H1 (cell line): ENCODE measurements at regions not wholly inside any gene's neighbourhood (a gene's known extent, or its start where the extent isn't known, plus 50 kb on each side); places are given as distances from the start of the nearest gene placed in this dataset.

ENCODE experiments used
- CTCF ChIA-PET: fragments of 300-600 bp; sonication (Branson Sonifier 250); formaldehyde crosslinking; loops from one replicate; lab custom pipeline; 2021; ENCODE audit not compliant: partially characterized antibody; lab: Charles Lee
- POLR2A ChIA-PET: fragments of 300-600 bp; sonication (Branson Sonifier 250); formaldehyde crosslinking; loops from one replicate; lab custom pipeline; 2021; ENCODE audit warnings: inconsistent platforms; ENCODE audit not compliant: partially characterized antibody; lab: Charles Lee
- DNase-seq, 2 experiments: peaks; one replicate each; pipeline versions ENCODE4 v3.0.0 to v3.0.0-alpha.2; 2010 to 2022; ENCODE audit warnings: low spot score in 2 of 2, low read depth in 1 of 2, mixed read lengths in 1 of 2
- FAIRE-seq: peaks from 2 replicates; lab custom pipeline; 2011; peaks lifted over from hg19 to GRCh38; lab: Jason Lieb, UNC
- H2AFZ ChIP-seq: 2 replicates; pipeline ENCODE4 v1.8.1; 2012; ENCODE audit warnings: low read length, inconsistent platforms
- H2AK5ac ChIP-seq: 2 replicates; pipeline ENCODE4 v1.6.1; 2013; ENCODE audit warnings: low read depth, low read length
- H2BK120ac ChIP-seq: replicated peaks from 2 replicates; pipeline ENCODE3; 2013; ENCODE audit warnings: low read depth, low read length, inconsistent platforms
- H2BK12ac ChIP-seq: 2 replicates; pipeline ENCODE4 v1.6.1; 2013; ENCODE audit warnings: low read depth, low read length
- H2BK15ac ChIP-seq: 2 replicates; pipeline ENCODE4 v1.6.1; 2013; ENCODE audit warnings: low read length
- H2BK20ac ChIP-seq: 2 replicates; pipeline ENCODE4 v1.6.1; 2013; ENCODE audit warnings: low read length
- H2BK5ac ChIP-seq: 2 replicates; pipeline ENCODE4 v1.6.1; 2013; ENCODE audit warnings: low read depth, low read length
- H3K14ac ChIP-seq: 2 replicates; pipeline ENCODE4 v1.6.1; 2013; ENCODE audit warnings: inconsistent platforms; ENCODE audit not compliant: insufficient read length
- H3K18ac ChIP-seq: 2 replicates; pipeline ENCODE4 v1.6.1; 2013; ENCODE audit warnings: low read length; ENCODE audit errors: extremely low read depth
- H3K23ac ChIP-seq: 2 replicates; pipeline ENCODE4 v1.6.1; 2013; ENCODE audit warnings: inconsistent platforms; ENCODE audit not compliant: insufficient read length
- H3K23me2 ChIP-seq: 2 replicates; pipeline ENCODE4 v1.6.1; 2013; ENCODE audit warnings: low read depth, low read length
- H3K27ac ChIP-seq: 2 replicates; pipeline ENCODE4 v1.6.1; 2011; ENCODE audit warnings: low read depth, low read length, inconsistent platforms
- H3K27me3 ChIP-seq, 4 experiments: replicated peaks in 1 of 4; 1 replicate in 1 of 4; 2 replicates in 3 of 4; pipeline versions ENCODE4 v1.6.1 to v1.8.1; 2011 to 2013; ENCODE audit warnings: low read length in 3 of 4, mild to moderate bottlenecking in 3 of 4, inconsistent platforms in 2 of 4, mixed read lengths in 2 of 4, moderate library complexity in 1 of 4; ENCODE audit not compliant: control insufficient read depth in 3 of 4, insufficient read depth in 3 of 4; ENCODE audit errors: extremely low read depth in 1 of 4
- H3K36me3 ChIP-seq, 4 experiments: 2 replicates each; pipeline versions ENCODE4 v1.6.1 to v1.8.1; 2011 to 2013; ENCODE audit warnings: mild to moderate bottlenecking in 4 of 4, low read length in 3 of 4, moderate library complexity in 2 of 4, control low read depth in 1 of 4, inconsistent platforms in 1 of 4; ENCODE audit not compliant: insufficient read depth in 4 of 4, control insufficient read depth in 2 of 4
- H3K4ac ChIP-seq: replicated peaks from 2 replicates; pipeline ENCODE3; 2013; ENCODE audit warnings: low read length, low read depth, mixed read lengths, inconsistent platforms; ENCODE audit not compliant: insufficient read length
- H3K4me1 ChIP-seq, 4 experiments: replicated peaks in 1 of 4; 1 replicate in 1 of 4; 2 replicates in 3 of 4; pipeline versions ENCODE4 v1.6.1 to v1.8.1; 2011 to 2013; ENCODE audit warnings: low read length in 3 of 4, inconsistent platforms in 2 of 4, mixed read lengths in 1 of 4; ENCODE audit not compliant: insufficient read depth in 4 of 4, control insufficient read depth in 3 of 4
- H3K4me2 ChIP-seq, 2 experiments: 2 replicates each; pipeline versions ENCODE4 v1.6.1 to v1.8.1; 2011 to 2013; ENCODE audit warnings: low read depth in 2 of 2, low read length in 2 of 2, control low read depth in 1 of 2, inconsistent platforms in 1 of 2, mild to moderate bottlenecking in 1 of 2; ENCODE audit not compliant: insufficient read depth in 1 of 2
- H3K4me3 ChIP-seq, 4 experiments: fragments of 200-600, 300-600 bp in 1 of 4; sonication (generic), shearing (Covaris generic), sonication (Bioruptor Twin) in 1 of 4; 2 replicates each; pipeline versions ENCODE4 v1.5.1 to v1.8.1; 2011 to 2016; ENCODE audit warnings: low read length in 4 of 4, low read depth in 3 of 4, control low read depth in 2 of 4, inconsistent platforms in 2 of 4, mild to moderate bottlenecking in 2 of 4, mixed read lengths in 1 of 4, moderate library complexity in 1 of 4; ENCODE audit not compliant: insufficient read depth in 2 of 4; ENCODE audit errors: extremely low read depth in 1 of 4
- H3K56ac ChIP-seq: replicated peaks from 2 replicates; pipeline ENCODE3; 2013; ENCODE audit warnings: low read depth, mild to moderate bottlenecking, mixed read lengths, low read length, inconsistent platforms; ENCODE audit not compliant: insufficient read length
- H3K79me1 ChIP-seq: 2 replicates; pipeline ENCODE4 v1.6.1; 2013; ENCODE audit warnings: low read depth, low read length, control low read depth
- H3K79me2 ChIP-seq, 2 experiments: 2 replicates each; pipeline versions ENCODE4 v1.6.1 to v1.8.1; 2012 to 2013; ENCODE audit warnings: low read length in 2 of 2, mild to moderate bottlenecking in 2 of 2, inconsistent platforms in 1 of 2; ENCODE audit not compliant: insufficient read depth in 2 of 2, control insufficient read depth in 1 of 2
- H3K9ac ChIP-seq, 4 experiments: replicated peaks in 1 of 4; 1 replicate in 1 of 4; 2 replicates in 3 of 4; pipeline versions ENCODE4 v1.6.1 to v1.8.1; 2011 to 2013; ENCODE audit warnings: low read depth in 3 of 4, low read length in 3 of 4, control low read depth in 2 of 4, mild to moderate bottlenecking in 2 of 4, moderate library complexity in 2 of 4, inconsistent platforms in 1 of 4; ENCODE audit errors: extremely low read depth in 1 of 4
- H3K9me3 ChIP-seq, 2 experiments: 2 replicates each; pipeline versions ENCODE4 v1.6.1 to v1.8.1; 2012 to 2013; ENCODE audit warnings: mild to moderate bottlenecking in 2 of 2, moderate library complexity in 2 of 2, control low read depth in 1 of 2, inconsistent platforms in 1 of 2, low read depth in 1 of 2, low read length in 1 of 2, mixed read lengths in 1 of 2; ENCODE audit not compliant: insufficient read depth in 2 of 2
- H4K20me1 ChIP-seq, 2 experiments: replicated peaks in 1 of 2; 2 replicates each; pipeline versions ENCODE3 to v1.8.1; 2011 to 2013; ENCODE audit warnings: inconsistent platforms in 2 of 2, low read length in 2 of 2, mild to moderate bottlenecking in 1 of 2; ENCODE audit not compliant: insufficient read depth in 2 of 2, control insufficient read depth in 1 of 2
- H4K5ac ChIP-seq: 2 replicates; pipeline ENCODE4 v1.6.1; 2013; ENCODE audit warnings: low read length, low read depth, mixed read lengths, inconsistent platforms; ENCODE audit not compliant: insufficient read length
- H4K8ac ChIP-seq: 2 replicates; pipeline ENCODE4 v1.8.0; 2013; ENCODE audit warnings: mild to moderate bottlenecking, moderate library complexity, low read length, inconsistent platforms; ENCODE audit not compliant: insufficient read depth; ENCODE audit errors: extremely low read depth
- H4K91ac ChIP-seq: replicated peaks from 2 replicates; pipeline ENCODE3; 2013; ENCODE audit warnings: low read length, mixed read lengths, inconsistent platforms; ENCODE audit not compliant: insufficient read length
- GABPA ChIP-seq: IDR thresholded peaks from 2 replicates; pipeline ENCODE4 v1.6.1; 2011; ENCODE audit warnings: mild to moderate bottlenecking, low read length, moderate library complexity, borderline replicate concordance; ENCODE audit not compliant: insufficient read depth
- RAD21 ChIP-seq, 2 experiments: IDR thresholded peaks in 1 of 2; conservative IDR thresholded peaks in 1 of 2; 2 replicates each; pipeline ENCODE4 v1.6.1; 2011; ENCODE audit warnings: low read depth in 2 of 2, low read length in 2 of 2, improper control_type of control experiment in 1 of 2, inconsistent platforms in 1 of 2, mild to moderate bottlenecking in 1 of 2, moderate library complexity in 1 of 2
- WGBS, 2 experiments: shearing (Covaris generic) in 1 of 2; methylation state at CpG; one replicate each; pipeline versions ENCODE4 v1.1.6 to v1.1.7; 2013 to 2015; ENCODE audit warnings: low lambda C conversion rate in 2 of 2, mixed read lengths in 2 of 2, inconsistent platforms in 1 of 2, low coverage in 1 of 2, missing lambda C conversion rate in 1 of 2; ENCODE audit not compliant: insufficient replicate concordance in 2 of 2, insufficient coverage in 1 of 2, insufficient read length in 1 of 2; ENCODE audit errors: extremely low coverage in 1 of 2, missing lambda C conversion rate in 1 of 2; 5-methylcytosine and 5-hydroxymethylcytosine counted together
- TF ChIP-seq, protein P1 (sequence below), 3 experiments: IDR thresholded peaks; 1 replicate in 2 of 3; 2 replicates in 1 of 3; pipeline versions ENCODE4 v1.5.1 to v1.6.1; 2011; ENCODE audit warnings: low read length in 3 of 3, mild to moderate bottlenecking in 3 of 3, inconsistent platforms in 2 of 3, low read depth in 1 of 3, moderate library complexity in 1 of 3; ENCODE audit not compliant: insufficient read depth in 1 of 3; ENCODE audit errors: control extremely low read depth in 1 of 3

DNA sequence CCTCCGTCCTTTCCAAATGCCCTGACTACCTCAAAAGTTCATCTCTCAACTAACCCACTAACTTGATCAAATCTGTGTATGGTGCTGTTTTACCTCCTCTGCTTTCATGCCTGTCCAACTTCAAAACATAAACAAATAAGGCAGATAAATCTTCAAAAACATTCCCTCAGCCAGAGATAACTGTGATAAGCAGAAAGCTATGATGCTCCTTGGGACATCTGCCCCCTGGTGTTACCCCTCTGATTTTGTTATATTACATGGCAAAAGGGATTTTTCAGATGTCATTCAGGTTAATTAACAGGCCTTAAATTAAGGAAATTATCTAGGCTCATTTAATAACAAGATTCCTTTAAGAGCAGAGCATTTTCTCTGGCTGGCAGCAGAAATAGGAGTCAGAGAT, 810.8 kb upstream of the CHAC2 start:
- DNase-seq (no peak), FAIRE-seq (no peak)
- no peak overlapping the region for H3K4me3 ChIP-seq
- H3K18ac ChIP-seq, result no peak overlapping the region
- no peak overlapping the region for H2BK120ac ChIP-seq
- H3K14ac ChIP-seq, result no peak overlapping the region
- no peak overlapping the region for H2AK5ac ChIP-seq
- no peak overlapping the region for H4K8ac ChIP-seq
- 100% methylated on average over 1 of the region's 1 CpG; no CpG with 5 or more reads in 1 of the 2 experiments for WGBS, 2 experiments
- H2BK5ac ChIP-seq, result no peak overlapping the region
- ChIA-PET CTCF (interaction anchor here (0.6 to 1.7 kb wide), 9 partner anchors 9 to 559 kb away, joined by 3 to 7 read pairs (median 3); no protein-coding TSS in a partner anchor), POLR2A (interaction anchor here (0.5 kb wide), 1 partner anchor 1716 kb away, joined by 3 read pairs; no protein-coding TSS in a partner anchor)
- H3K9ac ChIP-seq, result no peak overlapping the region
- no peak overlapping the region for H4K5ac ChIP-seq
- no peak overlapping the region for H4K91ac ChIP-seq
- TF ChIP-seq GABPA, result no peak
- peak; percentile 19 to 35; a peak in 2 of 4 replicates for TF ChIP-seq RAD21 (IDR thresholded peaks at IDR 0.05 in 1 of 2, conservative IDR thresholded peaks at IDR 0.05 in 1 of 2; ENCODE audit: low read depth in 2 of 2, low read length in 2 of 2)
- TF ChIP-seq, protein P1, sequence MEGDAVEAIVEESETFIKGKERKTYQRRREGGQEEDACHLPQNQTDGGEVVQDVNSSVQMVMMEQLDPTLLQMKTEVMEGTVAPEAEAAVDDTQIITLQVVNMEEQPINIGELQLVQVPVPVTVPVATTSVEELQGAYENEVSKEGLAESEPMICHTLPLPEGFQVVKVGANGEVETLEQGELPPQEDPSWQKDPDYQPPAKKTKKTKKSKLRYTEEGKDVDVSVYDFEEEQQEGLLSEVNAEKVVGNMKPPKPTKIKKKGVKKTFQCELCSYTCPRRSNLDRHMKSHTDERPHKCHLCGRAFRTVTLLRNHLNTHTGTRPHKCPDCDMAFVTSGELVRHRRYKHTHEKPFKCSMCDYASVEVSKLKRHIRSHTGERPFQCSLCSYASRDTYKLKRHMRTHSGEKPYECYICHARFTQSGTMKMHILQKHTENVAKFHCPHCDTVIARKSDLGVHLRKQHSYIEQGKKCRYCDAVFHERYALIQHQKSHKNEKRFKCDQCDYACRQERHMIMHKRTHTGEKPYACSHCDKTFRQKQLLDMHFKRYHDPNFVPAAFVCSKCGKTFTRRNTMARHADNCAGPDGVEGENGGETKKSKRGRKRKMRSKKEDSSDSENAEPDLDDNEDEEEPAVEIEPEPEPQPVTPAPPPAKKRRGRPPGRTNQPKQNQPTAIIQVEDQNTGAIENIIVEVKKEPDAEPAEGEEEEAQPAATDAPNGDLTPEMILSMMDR (IDR thresholded peaks at IDR 0.05; ENCODE audit: control extremely low read depth in 1 of 3, insufficient read depth in 1 of 3, low read depth in 1 of 3, low read length in 3 of 3), result peak in 2 of 3 experiments; percentile 11 to 30; a peak in 2 of 4 replicates
- H4K20me1 ChIP-seq, result no peaks in the 10 kb centered on the region
- no peak overlapping the region for H2BK15ac ChIP-seq
- no peaks in the 10 kb centered on the region for H3K23me2 ChIP-seq
- H2BK20ac ChIP-seq, result no peak overlapping the region
- no peaks in the 10 kb centered on the region for H3K36me3 ChIP-seq
- H3K79me2 ChIP-seq, result no peaks in the 10 kb centered on the region
- H3K9me3 ChIP-seq, result no peaks in the 10 kb centered on the region
- no peaks in the 10 kb centered on the region for H3K4me1 ChIP-seq
- no peak overlapping the region for H3K27ac ChIP-seq
- H3K79me1 ChIP-seq, result no peaks in the 10 kb centered on the region
- no peak overlapping the region for H2AFZ ChIP-seq
- H3K56ac ChIP-seq, result no peak overlapping the region
- no peak overlapping the region for H3K23ac ChIP-seq
- H3K27me3 ChIP-seq, result no peaks in the 10 kb centered on the region
- H3K4ac ChIP-seq, result no peak overlapping the region
- H2BK12ac ChIP-seq, result no peak overlapping the region
- no peak overlapping the region for H3K4me2 ChIP-seq
